ENCODE measurements at regions not wholly inside any gene's neighbourhood (a gene's known extent, or its start where the extent isn't known, plus 50 kb on each side); places are given as distances from the start of the nearest gene placed in this dataset.
"Not testable (repeated sequence)": the region's sequence is repeated elsewhere in the genome, so short reads cannot be mapped to it uniquely, and the experiment has no call there.

- DNase-seq (ENCODE audit: low read depth, low spot score), result no peak
Observed at GRCh38 chr10:124150189-124150806, 56.9 kb upstream of the CHST15 start.

- DNase-seq (ENCODE audit: low read depth, low spot score), result no peak
Observed at GRCh38 chr10:124149189-124150042, 56.0 kb upstream of the CHST15 start.

GRCh38 chr10:124148509-124149188, 55.3 kb upstream of the CHST15 start:
- DNase-seq (ENCODE audit: low read depth, low spot score), result not testable (repeated sequence)

GRCh38 chr10:124146483-124146882, 53.1 kb upstream of the CHST15 start:
- no peak for DNase-seq (ENCODE audit: low read depth, low spot score)

GRCh38 chr10:124145109-124145870, 51.9 kb upstream of the CHST15 start:
- DNase-seq (ENCODE audit: low read depth, low spot score), result no peak

GRCh38 chr10:124144536-124144935, 51.1 kb upstream of the CHST15 start:
- no peak for DNase-seq (ENCODE audit: low read depth, low spot score)

GRCh38 chr10:124143721-124144120, 50.3 kb upstream of the CHST15 start:
- DNase-seq (ENCODE audit: low read depth, low spot score), result no peak

Measured in brain pericyte (primary cell).